Mesenchymal stem cell (in vitro differentiated cells and primary cell): ENCODE measurements at regions not wholly inside any gene's neighbourhood (a gene's known extent, or its start where the extent isn't known, plus 50 kb on each side); places are given as distances from the start of the nearest gene placed in this dataset.

Experiments used
- DNase-seq: peaks from one replicate; pipeline ENCODE4 v3.0.0-alpha.2; 2013
- H2AFZ ChIP-seq: one replicate; pipeline ENCODE4 v1.6.1; 2013; ENCODE audit warnings: low read depth, mild to moderate bottlenecking, control low read depth, inconsistent platforms, low read length, moderate library complexity
- H2AK5ac ChIP-seq: 2 replicates; pipeline ENCODE4 v1.6.1; 2013; ENCODE audit warnings: low read length, moderate library complexity, mild to moderate bottlenecking, inconsistent platforms; ENCODE audit not compliant: severe bottlenecking
- H2BK120ac ChIP-seq: one replicate; pipeline ENCODE4 v1.6.1; 2013; ENCODE audit warnings: low read depth, mild to moderate bottlenecking, inconsistent platforms, low read length, moderate library complexity
- H2BK12ac ChIP-seq, 2 experiments: one replicate each; pipeline ENCODE4 v1.6.1; 2013; ENCODE audit warnings: inconsistent platforms in 2 of 2, low read length in 2 of 2, mild to moderate bottlenecking in 2 of 2, moderate library complexity in 2 of 2, control low read depth in 1 of 2
- H2BK15ac ChIP-seq: one replicate; pipeline ENCODE4 v1.6.1; 2013; ENCODE audit warnings: mild to moderate bottlenecking, low read depth, inconsistent platforms; ENCODE audit not compliant: poor library complexity, severe bottlenecking
- H2BK5ac ChIP-seq: 2 replicates; pipeline ENCODE4 v1.6.1; 2013; ENCODE audit warnings: low read depth, mild to moderate bottlenecking, low read length, control low read depth, inconsistent platforms; ENCODE audit not compliant: poor library complexity, severe bottlenecking
- H3K14ac ChIP-seq, 2 experiments: one replicate each; pipeline ENCODE4 v1.6.1; 2013; ENCODE audit warnings: inconsistent platforms in 2 of 2, low read length in 2 of 2, control low read depth in 1 of 2, mild to moderate bottlenecking in 1 of 2, moderate library complexity in 1 of 2
- H3K18ac ChIP-seq, 2 experiments: one replicate each; pipeline ENCODE4 v1.6.1; 2013; ENCODE audit warnings: inconsistent platforms in 2 of 2, low read length in 2 of 2, control low read depth in 1 of 2, low read depth in 1 of 2, mild to moderate bottlenecking in 1 of 2
- H3K23ac ChIP-seq, 2 experiments: one replicate each; pipeline ENCODE4 v1.6.1; 2013; ENCODE audit warnings: inconsistent platforms in 2 of 2, low read length in 2 of 2, mild to moderate bottlenecking in 2 of 2, moderate library complexity in 2 of 2, control low read depth in 1 of 2
- H3K27ac ChIP-seq: 2 replicates; pipeline ENCODE4 v1.5.1; 2013; ENCODE audit warnings: mild to moderate bottlenecking, moderate library complexity, low read length, control low read depth, inconsistent platforms; ENCODE audit not compliant: poor library complexity, severe bottlenecking
- H3K27me3 ChIP-seq, 2 experiments: 2 replicates each; pipeline versions ENCODE4 v1.6.1 to v1.7.0; 2013; ENCODE audit warnings: low read length in 2 of 2, mild to moderate bottlenecking in 2 of 2, moderate library complexity in 2 of 2, control low read depth in 1 of 2, inconsistent platforms in 1 of 2; ENCODE audit not compliant: control insufficient read depth in 1 of 2, insufficient read depth in 1 of 2
- H3K36me3 ChIP-seq, 2 experiments: 2 replicates each; pipeline versions ENCODE4 v1.6.1 to v1.7.0; 2013; ENCODE audit warnings: low read length in 2 of 2, control low read depth in 1 of 2, inconsistent platforms in 1 of 2, low read depth in 1 of 2, mild to moderate bottlenecking in 1 of 2; ENCODE audit not compliant: insufficient read depth in 2 of 2, control insufficient read depth in 1 of 2
- H3K4ac ChIP-seq, 2 experiments: one replicate each; pipeline ENCODE4 v1.6.1; 2013; ENCODE audit warnings: inconsistent platforms in 2 of 2, low read length in 2 of 2, mild to moderate bottlenecking in 2 of 2, moderate library complexity in 2 of 2, control low read depth in 1 of 2, low read depth in 1 of 2
- H3K4me1 ChIP-seq: 2 replicates; pipeline ENCODE4 v1.6.1; 2013; ENCODE audit warnings: low read depth, low read length, control low read depth; ENCODE audit not compliant: control insufficient read depth, insufficient read depth
- H3K4me2 ChIP-seq: 2 replicates; pipeline ENCODE4 v1.6.1; 2013; ENCODE audit warnings: low read length, mild to moderate bottlenecking, inconsistent platforms; ENCODE audit not compliant: poor library complexity, severe bottlenecking
- H3K4me3 ChIP-seq, 2 experiments: 2 replicates each; pipeline versions ENCODE4 v1.5.1 to v1.7.0; 2013; ENCODE audit warnings: low read length in 2 of 2, mild to moderate bottlenecking in 2 of 2, control low read depth in 1 of 2, low read depth in 1 of 2; ENCODE audit not compliant: insufficient read depth in 1 of 2
- H3K79me1 ChIP-seq: replicated peaks from 2 replicates; pipeline ENCODE4 v1.6.1; 2013; ENCODE audit warnings: mild to moderate bottlenecking, control low read depth, low read length, inconsistent platforms; ENCODE audit not compliant: poor library complexity, severe bottlenecking
- H3K9ac ChIP-seq: 2 replicates; pipeline ENCODE4 v1.7.0; 2013; ENCODE audit warnings: mild to moderate bottlenecking, low read length, moderate library complexity
- H3K9me3 ChIP-seq: 2 replicates; pipeline ENCODE4 v1.7.0; 2013; ENCODE audit warnings: mild to moderate bottlenecking, low read length; ENCODE audit not compliant: control insufficient read depth
- H4K8ac ChIP-seq: one replicate; pipeline ENCODE4 v1.6.1; 2013; ENCODE audit warnings: inconsistent platforms, mild to moderate bottlenecking, low read length, moderate library complexity
- H4K91ac ChIP-seq: one replicate; pipeline ENCODE4 v1.6.1; 2013; ENCODE audit warnings: mild to moderate bottlenecking, low read length, inconsistent platforms
- WGBS: methylation state at CpG from one replicate; pipeline ENCODE4 v1.1.7; 2013; ENCODE audit warnings: mixed read lengths; 5-methylcytosine and 5-hydroxymethylcytosine counted together

DNA sequence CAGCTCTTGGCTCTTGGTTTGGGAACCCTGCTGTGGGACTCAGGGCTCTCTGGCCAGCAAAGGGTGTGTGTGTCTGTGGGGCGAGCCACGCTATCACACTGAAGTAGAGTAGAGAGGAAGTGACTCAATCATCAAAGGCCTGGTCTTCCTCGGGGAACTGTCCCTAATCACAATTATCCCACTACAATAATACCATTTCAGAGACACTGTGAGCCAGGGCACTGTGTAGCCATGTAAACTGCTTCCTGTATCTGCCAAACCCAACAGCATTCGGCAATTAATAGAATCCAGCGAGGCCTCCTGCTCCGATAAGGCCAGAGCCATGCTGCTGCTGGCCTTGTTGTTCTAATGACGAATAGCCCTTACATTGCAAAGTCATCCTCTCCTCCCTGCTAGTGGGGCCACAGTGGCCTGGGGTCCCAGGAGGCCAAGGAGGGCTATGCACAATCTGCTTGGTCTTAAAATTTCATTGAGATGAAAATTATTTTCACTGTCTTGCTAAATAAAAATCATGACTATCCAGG is 49.8 kb upstream of the LMO2 start:
- H2BK15ac ChIP-seq, result peak overlapping the region; percentile 8
- no peak overlapping the region for H3K14ac ChIP-seq
- no peaks in the 10 kb centered on the region for H3K36me3 ChIP-seq
- no peak overlapping the region for H3K4me3 ChIP-seq
- no peak overlapping the region for H3K23ac ChIP-seq
- no peak overlapping the region for H3K9ac ChIP-seq
- peaks cover 0 to 47% of the 10 kb centered on the region in 2 experiments for H3K27me3 ChIP-seq
- peak overlapping the region; percentile 68 for H4K8ac ChIP-seq
- no peak overlapping the region for H2BK5ac ChIP-seq
- 11% methylated on average over 7 of the region's 7 CpGs for WGBS
- peak overlapping the region; percentile 12 for H2BK120ac ChIP-seq
- no peak overlapping the region for H3K27ac ChIP-seq
- H2AK5ac ChIP-seq, result no peak overlapping the region
- no peaks in the 10 kb centered on the region for H3K9me3 ChIP-seq
- H3K4me2 ChIP-seq, result no peak overlapping the region
- DNase-seq, result peak; percentile 51
- peak overlapping the region; percentile 18 to 80 for H3K18ac ChIP-seq
- H3K79me1 ChIP-seq, result no peaks in the 10 kb centered on the region
- H2AFZ ChIP-seq, result peak overlapping the region; percentile 67
- no peak overlapping the region for H4K91ac ChIP-seq
- peak overlapping the region in 1 of 2 experiments; percentile 21 for H2BK12ac ChIP-seq
- H3K4ac ChIP-seq, result peak overlapping the region in 1 of 2 experiments; percentile 77
- peaks cover 2% of the 10 kb centered on the region for H3K4me1 ChIP-seq
